Esophagus muscularis mucosa (tissue), 4 donors: ENCODE measurements at regions not wholly inside any gene's neighbourhood (a gene's known extent, or its start where the extent isn't known, plus 50 kb on each side); places are given as distances from the start of the nearest gene placed in this dataset.

Source experiments
- CTCF ChIP-seq, 3 experiments: fragments of 200-600 bp in 2 of 3; fragments of 450-650 bp in 1 of 3; sonication (generic) in 2 of 3; IDR thresholded peaks; one replicate each; pipeline ENCODE4 v1.5.1; 2017 to 2019; ENCODE audit warnings: antibody characterized with exemption in 3 of 3, mild to moderate bottlenecking in 2 of 3, moderate library complexity in 1 of 3
- EP300 ChIP-seq: sonication (generic); formaldehyde crosslinking; IDR thresholded peaks from one replicate; pipeline ENCODE4 v1.6.1; 2017; ENCODE audit warnings: antibody characterized with exemption
- POLR2AphosphoS5 ChIP-seq, 2 donors: sonication (generic); formaldehyde crosslinking; IDR thresholded peaks; one replicate each; pipeline ENCODE4 v1.6.1; 2017; ENCODE audit warnings: antibody characterized with exemption in 2 of 2

DNA sequence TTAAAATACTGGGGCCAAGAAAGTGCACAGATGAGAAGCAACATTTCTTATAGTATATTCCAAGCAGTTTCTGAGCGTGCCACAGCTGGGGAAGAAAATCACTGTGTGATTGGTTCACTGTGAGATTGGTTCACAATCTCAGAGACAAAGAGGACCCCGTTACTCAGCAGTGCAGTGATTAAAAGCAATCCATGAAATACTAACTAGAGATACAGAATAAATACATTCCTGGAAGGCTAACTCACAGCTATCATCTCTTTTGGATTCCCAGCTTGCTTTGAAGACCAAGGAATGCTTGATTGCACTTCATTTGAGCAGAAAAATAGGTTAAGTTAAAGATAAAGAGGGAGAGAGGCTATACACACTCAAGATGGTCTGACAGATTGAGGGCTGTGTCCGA lies 132.1 kb upstream of the RAPGEF2 start:
- TF ChIP-seq CTCF (IDR thresholded peaks at IDR 0.05): no peak
- no peak for TF ChIP-seq POLR2AphosphoS5 (IDR thresholded peaks at IDR 0.05)
- TF ChIP-seq EP300: no peak
